K562 (cell line): ENCODE measurements at regions not wholly inside any gene's neighbourhood (a gene's known extent, or its start where the extent isn't known, plus 50 kb on each side); places are given as distances from the start of the nearest gene placed in this dataset.

ENCODE experiments used
- ATAC-seq: fragments of 200-7000 bp; cut with Tn5 transposase; 3 replicates; pipeline ENCODE4 v1.9.1; 2020; ENCODE audit warnings: moderate library complexity
- BruUV-seq: library from RNA; stranded (reverse); fragments of 400-500 nt; replicated peaks from 2 replicates; lab custom pipeline; 2021; lab: Mats Ljungman, UMichigan
- CTCF ChIA-PET: fragments of 300-600 bp; formaldehyde crosslinking; extraction: SDS; loops from one replicate; lab custom pipeline; 2021; ENCODE audit warnings: low intra/inter-chr PET ratio; lab: Yijun Ruan, JAX
- POLR2A ChIA-PET: fragments of 300-600, 350-650 bp; sonication (Branson Sonifier 250); formaldehyde crosslinking; extraction: SDS; loops from one replicate; lab custom pipeline; 2021; ENCODE audit warnings: antibody characterized with exemption, inconsistent platforms; lab: Yijun Ruan, JAX
- DNase-seq, 4 experiments: peaks; one replicate each; pipeline versions ENCODE4 v3.0.0 to v3.0.0-alpha.2; 2011 to 2018; ENCODE audit warnings: low spot score in 3 of 4, mixed read lengths in 3 of 4; ENCODE audit errors: extremely low read depth in 1 of 4
- FAIRE-seq: peaks from 2 replicates; lab custom pipeline; 2011; peaks lifted over from hg19 to GRCh38; lab: Jason Lieb, UNC
- H2AFZ ChIP-seq: 2 replicates; pipeline ENCODE4 v1.6.0; 2011; ENCODE audit warnings: low read depth, low read length, control low read depth, inconsistent platforms
- H3K27ac ChIP-seq: fragments of 200-600 bp; 3 replicates; pipeline ENCODE4 v1.8.0; 2011; ENCODE audit warnings: low read depth, mild to moderate bottlenecking, control low read depth, inconsistent platforms, low read length, moderate library complexity, mixed read lengths; ENCODE audit errors: extremely low read depth
- H3K27me3 ChIP-seq, 2 experiments: fragments of 300-600 bp in 1 of 2; 2 replicates in 1 of 2; 3 replicates in 1 of 2; pipeline versions ENCODE4 v1.6.0 to v1.8.0; 2011; ENCODE audit warnings: inconsistent platforms in 2 of 2, low read length in 2 of 2, mild to moderate bottlenecking in 1 of 2, mixed read lengths in 1 of 2, moderate library complexity in 1 of 2; ENCODE audit not compliant: control insufficient read depth in 2 of 2, insufficient read depth in 2 of 2
- H3K36me3 ChIP-seq: fragments of 300-600 bp; 3 replicates; pipeline ENCODE4 v1.8.0; 2011; ENCODE audit warnings: mild to moderate bottlenecking, low read length, inconsistent platforms; ENCODE audit not compliant: control insufficient read depth, insufficient read depth
- H3K4me1 ChIP-seq, 2 experiments: fragments of 200-600 bp in 1 of 2; replicated peaks in 1 of 2; 2 replicates in 1 of 2; 3 replicates in 1 of 2; pipeline versions ENCODE4 v1.5.1 to v1.8.0; 2011; ENCODE audit warnings: inconsistent platforms in 2 of 2, low read length in 2 of 2, mild to moderate bottlenecking in 1 of 2, mixed read lengths in 1 of 2, moderate library complexity in 1 of 2; ENCODE audit not compliant: control insufficient read depth in 2 of 2, insufficient read depth in 2 of 2
- H3K4me2 ChIP-seq: 2 replicates; pipeline ENCODE4 v1.6.1; 2011; ENCODE audit warnings: low read length, control low read depth, inconsistent platforms, mixed read lengths; ENCODE audit not compliant: insufficient read depth
- H3K4me3 ChIP-seq: fragments of 200-600 bp; sonication (generic), shearing (Covaris generic); 2 replicates; pipeline ENCODE4 v1.5.1; 2016; ENCODE audit warnings: control low read depth, inconsistent platforms
- H3K79me2 ChIP-seq: fragments of 200-600 bp; 3 replicates; pipeline ENCODE4 v1.8.0; 2011; ENCODE audit warnings: low read length, inconsistent platforms; ENCODE audit not compliant: control insufficient read depth, insufficient read depth
- H3K9ac ChIP-seq, 2 experiments: 2 replicates each; pipeline versions ENCODE4 v1.6.0 to v1.6.1; 2011; ENCODE audit warnings: low read depth in 2 of 2, low read length in 2 of 2, control low read depth in 1 of 2, inconsistent platforms in 1 of 2, mild to moderate bottlenecking in 1 of 2, mixed read lengths in 1 of 2; ENCODE audit not compliant: insufficient read depth in 1 of 2
- H3K9me1 ChIP-seq: one replicate; pipeline ENCODE4 v1.6.0; 2011; ENCODE audit warnings: inconsistent platforms, mild to moderate bottlenecking, low read length, moderate library complexity; ENCODE audit not compliant: control insufficient read depth, insufficient read depth
- H3K9me3 ChIP-seq: replicated peaks from 2 replicates; pipeline ENCODE4 v1.5.1; 2011; ENCODE audit warnings: low read depth, low read length, inconsistent platforms; ENCODE audit not compliant: control insufficient read depth, insufficient read depth
- H4K20me1 ChIP-seq: replicated peaks from 2 replicates; pipeline ENCODE4 v1.6.1; 2011; ENCODE audit warnings: low read length, inconsistent platforms, mixed read lengths; ENCODE audit not compliant: control insufficient read depth, insufficient read depth
- E2F3 ChIP-seq: fragments of 250-450 bp; sonication (Bioruptor Pico); IDR thresholded peaks from 2 replicates; pipeline ENCODE4 v1.4.0; 2020; ENCODE audit warnings: mild to moderate bottlenecking
- ERF ChIP-seq: fragments of 450-650 bp; formaldehyde crosslinking; IDR thresholded peaks from 2 replicates; pipeline ENCODE4 v1.4.0; 2020; ENCODE audit warnings: mild to moderate bottlenecking, mixed read lengths
- HDAC8 ChIP-seq: fragments of 450-650 bp; IDR thresholded peaks from 2 replicates; pipeline ENCODE4 v1.6.1; 2016; ENCODE audit warnings: mild to moderate bottlenecking, missing genetic modification characterization, moderate library complexity, missing compliant biosample characterization
- HEY1 ChIP-seq: fragments of 250-450 bp; sonication (Bioruptor Pico); IDR thresholded peaks from 2 replicates; pipeline ENCODE4 v1.5.0; 2020; ENCODE audit warnings: mild to moderate bottlenecking, moderate library complexity, borderline replicate concordance
- MECOM ChIP-seq: fragments of 250-450 bp; sonication (Bioruptor Pico); IDR thresholded peaks from 2 replicates; pipeline ENCODE4 v1.8.0; 2022; ENCODE audit warnings: inconsistent platforms
- NELFE ChIP-seq: IDR thresholded peaks from 2 replicates; pipeline ENCODE4 v1.6.1; 2011; ENCODE audit warnings: mild to moderate bottlenecking; ENCODE audit not compliant: insufficient read depth, insufficient read length
- SP1 ChIP-seq: sonication (generic); formaldehyde crosslinking; IDR thresholded peaks from 2 replicates; pipeline ENCODE4 v1.8.1; 2022; ENCODE audit warnings: mild to moderate bottlenecking, missing genetic modification reagents
- TCF7L2 ChIP-seq: fragments of 150-350 bp; IDR thresholded peaks from 2 replicates; pipeline ENCODE4 v1.6.1; 2016; ENCODE audit warnings: low read depth, mild to moderate bottlenecking, low read length, moderate library complexity
- ZNF75A ChIP-seq: fragments of 450-650 bp; formaldehyde crosslinking; IDR thresholded peaks from 2 replicates; pipeline ENCODE4 v1.4.0; 2020; ENCODE audit warnings: mild to moderate bottlenecking
- WGBS: fragments of 100-300 bp; shearing (Covaris generic); methylation state at CpG from one replicate; pipeline ENCODE4 v1.1.6; 2016; ENCODE audit warnings: low coverage, mixed read lengths; ENCODE audit not compliant: insufficient coverage; ENCODE audit errors: missing lambda C conversion rate; 5-methylcytosine and 5-hydroxymethylcytosine counted together
- in situ Hi-C: fragments of 300-500 bp; cut with MboI; formaldehyde crosslinking; loops from 4 replicates; pipeline ENCODE4 v1.15.0; 2018; ENCODE audit warnings: inconsistent platforms, mixed read lengths
- intact Hi-C: fragments of 100-400 bp; cut with micrococcal nuclease; formaldehyde crosslinking; loops from 2 replicates; pipeline ENCODE4 v1.14.2; 2022
- TF ChIP-seq, protein P1 (sequence below), 3 experiments: IDR thresholded peaks in 2 of 3; conservative IDR thresholded peaks in 1 of 3; 2 replicates each; pipeline ENCODE4 v1.5.1; 2011 to 2012; ENCODE audit warnings: low read length in 3 of 3, mild to moderate bottlenecking in 3 of 3, control low read depth in 2 of 3, improper control_type of control experiment in 1 of 3, inconsistent platforms in 1 of 3, low read depth in 1 of 3, mixed read lengths in 1 of 3, moderate library complexity in 1 of 3; ENCODE audit not compliant: insufficient read depth in 2 of 3
- TF ChIP-seq, protein P2 (sequence below): fragments of 250-450 bp; sonication (Bioruptor Pico); IDR thresholded peaks from 2 replicates; pipeline ENCODE4 v1.5.1; 2021; ENCODE audit warnings: mild to moderate bottlenecking

DNA sequence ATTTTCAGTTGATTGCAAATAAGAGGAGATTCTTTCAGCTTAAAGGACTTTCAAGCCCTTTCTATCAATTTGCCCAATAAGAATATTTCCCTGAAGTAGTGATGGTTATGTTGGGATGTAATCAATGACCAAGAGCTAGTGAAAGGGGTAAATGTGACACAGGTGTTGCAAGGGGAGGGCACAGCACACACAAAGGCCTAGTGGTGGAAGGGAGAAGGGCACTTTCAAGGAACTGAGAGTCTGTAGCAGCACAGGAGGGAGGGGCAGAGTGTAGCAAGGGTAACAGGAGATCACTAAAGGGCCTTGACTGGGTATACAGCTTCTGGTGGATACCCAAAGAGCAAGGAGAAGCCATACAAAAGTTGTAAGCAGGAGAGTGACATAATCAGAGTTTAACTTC is 217.8 kb upstream of the ARHGEF26 start:
- DNase-seq (no peak), ATAC-seq (no peak), FAIRE-seq (no peak)
- H4K20me1 ChIP-seq = no peaks in the 10 kb centered on the region
- no peak overlapping the region for H3K9ac ChIP-seq
- no peak overlapping the region for H2AFZ ChIP-seq
- H3K4me1 ChIP-seq = no peaks in the 10 kb centered on the region
- no peaks in the 10 kb centered on the region for H3K79me2 ChIP-seq
- intact Hi-C loops (no loop called here), in situ Hi-C loops (no loop called here)
- H3K9me3 ChIP-seq = no peaks in the 10 kb centered on the region
- no peak overlapping the region for H3K4me2 ChIP-seq
- H3K27ac ChIP-seq = no peak overlapping the region
- POLR2A ChIA-PET = no interaction called here
- TF ChIP-seq, protein P1, sequence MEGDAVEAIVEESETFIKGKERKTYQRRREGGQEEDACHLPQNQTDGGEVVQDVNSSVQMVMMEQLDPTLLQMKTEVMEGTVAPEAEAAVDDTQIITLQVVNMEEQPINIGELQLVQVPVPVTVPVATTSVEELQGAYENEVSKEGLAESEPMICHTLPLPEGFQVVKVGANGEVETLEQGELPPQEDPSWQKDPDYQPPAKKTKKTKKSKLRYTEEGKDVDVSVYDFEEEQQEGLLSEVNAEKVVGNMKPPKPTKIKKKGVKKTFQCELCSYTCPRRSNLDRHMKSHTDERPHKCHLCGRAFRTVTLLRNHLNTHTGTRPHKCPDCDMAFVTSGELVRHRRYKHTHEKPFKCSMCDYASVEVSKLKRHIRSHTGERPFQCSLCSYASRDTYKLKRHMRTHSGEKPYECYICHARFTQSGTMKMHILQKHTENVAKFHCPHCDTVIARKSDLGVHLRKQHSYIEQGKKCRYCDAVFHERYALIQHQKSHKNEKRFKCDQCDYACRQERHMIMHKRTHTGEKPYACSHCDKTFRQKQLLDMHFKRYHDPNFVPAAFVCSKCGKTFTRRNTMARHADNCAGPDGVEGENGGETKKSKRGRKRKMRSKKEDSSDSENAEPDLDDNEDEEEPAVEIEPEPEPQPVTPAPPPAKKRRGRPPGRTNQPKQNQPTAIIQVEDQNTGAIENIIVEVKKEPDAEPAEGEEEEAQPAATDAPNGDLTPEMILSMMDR (IDR thresholded peaks at IDR 0.05 in 2 of 3, conservative IDR thresholded peaks at IDR 0.05 in 1 of 3; ENCODE audit: insufficient read depth in 2 of 3, low read depth in 1 of 3, low read length in 3 of 3) = 0 out of 6 replicates have a peak, but pooled peaks of 1 of the 3 experiments have one; percentile 11
- TF ChIP-seq E2F3 (CRISPR knock-in tag) = no peak
- H3K36me3 ChIP-seq = no peaks in the 10 kb centered on the region
- H3K9me1 ChIP-seq = no peaks in the 10 kb centered on the region
- CTCF ChIA-PET = no interaction called here
- BruUV-seq = no TSS peak
- H3K4me3 ChIP-seq = no peak overlapping the region
- H3K27me3 ChIP-seq = no peaks in the 10 kb centered on the region

DNA sequence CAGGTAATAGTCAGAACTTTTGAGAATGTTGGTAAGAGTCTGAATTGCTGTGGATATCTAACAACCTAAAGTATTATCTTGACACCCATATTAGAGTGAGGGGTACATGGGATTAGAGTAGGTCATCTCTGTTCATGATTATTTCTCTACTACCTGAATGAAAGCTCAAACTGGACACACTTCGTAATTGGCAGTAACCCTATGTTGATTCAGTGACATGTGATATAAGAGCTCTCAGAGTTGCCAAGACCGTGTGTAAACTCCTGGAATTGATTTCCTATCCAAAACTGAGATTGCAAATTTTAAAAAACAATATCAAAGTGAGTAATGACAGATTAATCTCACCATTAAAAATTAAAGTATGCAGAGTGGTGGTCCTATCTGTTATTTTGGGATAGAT is 214.8 kb upstream of the ARHGEF26 start:
- Histone ChIP-seq H3K4me1 (no peaks in the 10 kb centered on the region), H3K9me1 (no peaks in the 10 kb centered on the region), H3K27me3 (no peaks in the 10 kb centered on the region), H3K4me3 (no peak overlapping the region), H3K79me2 (no peaks in the 10 kb centered on the region), H3K36me3 (no peaks in the 10 kb centered on the region), H4K20me1 (no peaks in the 10 kb centered on the region), H3K4me2 (no peak overlapping the region), H2AFZ (no peak overlapping the region), H3K9me3 (no peaks in the 10 kb centered on the region), H3K9ac (no peak overlapping the region), H3K27ac (no peak overlapping the region)
- no peak for FAIRE-seq
- ChIA-PET CTCF (no interaction called here), POLR2A (no interaction called here)
- in situ Hi-C loops = no loop called here
- intact Hi-C loops = no loop called here
- ATAC-seq = no peak
- no TSS peak for BruUV-seq
- WGBS = 0% methylated on average over 2 of the region's 2 CpGs
- DNase-seq = no peak
- no peak for TF ChIP-seq NELFE
- TF ChIP-seq, protein P2, sequence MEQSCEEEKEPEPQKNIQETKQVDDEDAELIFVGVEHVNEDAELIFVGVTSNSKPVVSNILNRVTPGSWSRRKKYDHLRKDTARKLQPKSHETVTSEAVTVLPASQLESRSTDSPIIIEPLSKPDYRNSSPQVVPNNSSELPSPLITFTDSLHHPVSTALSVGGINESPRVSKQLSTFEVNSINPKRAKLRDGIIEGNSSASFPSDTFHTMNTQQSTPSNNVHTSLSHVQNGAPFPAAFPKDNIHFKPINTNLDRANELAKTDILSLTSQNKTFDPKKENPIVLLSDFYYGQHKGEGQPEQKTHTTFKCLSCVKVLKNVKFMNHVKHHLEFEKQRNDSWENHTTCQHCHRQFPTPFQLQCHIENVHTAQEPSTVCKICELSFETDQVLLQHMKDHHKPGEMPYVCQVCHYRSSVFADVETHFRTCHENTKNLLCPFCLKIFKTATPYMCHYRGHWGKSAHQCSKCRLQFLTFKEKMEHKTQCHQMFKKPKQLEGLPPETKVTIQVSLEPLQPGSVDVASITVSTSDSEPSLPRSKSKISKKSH (CRISPR knock-in tag) = no peak
- TF ChIP-seq TCF7L2 = no peak
- no peak for TF ChIP-seq ZNF75A
- no peak for TF ChIP-seq HEY1
- no peak for TF ChIP-seq HDAC8 (tag)
- no peak for TF ChIP-seq ERF (CRISPR knock-in tag)
- TF ChIP-seq, protein P1 (IDR thresholded peaks at IDR 0.05 in 2 of 3, conservative IDR thresholded peaks at IDR 0.05 in 1 of 3; ENCODE audit: insufficient read depth in 2 of 3, low read depth in 1 of 3, low read length in 3 of 3) = no peak
- no peak for TF ChIP-seq SP1
- TF ChIP-seq MECOM = no peak
